ENCODE measurements at regions not wholly inside any gene's neighbourhood (a gene's known extent, or its start where the extent isn't known, plus 50 kb on each side); places are given as distances from the start of the nearest gene placed in this dataset.

DNA sequence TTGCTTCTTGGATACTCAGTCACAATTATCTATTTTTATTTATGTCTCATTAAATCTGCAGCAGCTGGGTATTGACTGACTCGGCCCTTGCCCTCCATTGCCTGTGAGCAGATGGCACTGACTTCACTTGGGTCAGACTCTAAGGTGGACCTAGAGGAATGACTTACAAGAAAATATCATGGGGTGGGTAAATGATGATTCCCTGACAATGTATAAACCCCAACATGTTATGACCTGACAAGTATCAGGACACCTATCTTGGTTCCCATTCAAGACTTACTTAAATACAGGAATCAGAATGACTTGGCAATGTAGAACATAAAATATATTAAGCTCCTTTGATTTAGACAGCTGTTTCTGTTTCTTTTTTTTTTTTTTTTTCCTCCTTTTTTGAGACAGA lies 953.5 kb downstream of the CDH11 start:
- Histone ChIP-seq H2BK5ac (ENCODE audit: insufficient read length, low read length) (no peak overlapping the region), H3K4me1 (ENCODE audit: insufficient read depth, low read length) (no peaks in the 10 kb centered on the region), H4K8ac (replicated peaks; ENCODE audit: insufficient read length, low read depth, low read length) (no peak overlapping the region), H3K9ac (ENCODE audit: extremely low read depth, insufficient read length, low read length) (no peak overlapping the region), H3K9me3 (ENCODE audit: control insufficient read depth, low read depth, low read length) (no peaks in the 10 kb centered on the region), H3T11ph (ENCODE audit: low read length) (no peak overlapping the region), H3K79me2 (ENCODE audit: insufficient read depth, low read length) (no peaks in the 10 kb centered on the region), H4K91ac (ENCODE audit: insufficient read length, low read depth, low read length) (no peak overlapping the region), H3K23me2 (ENCODE audit: insufficient read length, low read depth, low read length, poor library complexity, severe bottlenecking) (no peaks in the 10 kb centered on the region), H2AFZ (ENCODE audit: low read length) (no peak overlapping the region), H2BK12ac (ENCODE audit: insufficient read length, low read depth, low read length) (no peak overlapping the region), H3K27me3 (ENCODE audit: insufficient read depth, low read length) (no peaks in the 10 kb centered on the region), H2BK15ac (ENCODE audit: low read depth, low read length) (no peak overlapping the region), H2AK5ac (ENCODE audit: insufficient read length, low read length) (no peak overlapping the region), H3K4ac (ENCODE audit: low read depth, low read length) (no peak overlapping the region), H3K23ac (ENCODE audit: insufficient read length, low read depth, low read length) (no peak overlapping the region), H3K4me2 (ENCODE audit: insufficient read depth, insufficient read length, low read length) (no peak overlapping the region), H2BK20ac (ENCODE audit: low read depth, low read length, poor library complexity, severe bottlenecking) (no peak overlapping the region), H2BK120ac (ENCODE audit: low read depth, low read length, poor library complexity, severe bottlenecking) (no peak overlapping the region), H4K5ac (ENCODE audit: insufficient read length, low read depth, low read length) (no peak overlapping the region), H3K18ac (ENCODE audit: insufficient read length, low read depth, low read length) (no peak overlapping the region), H3K79me1 (ENCODE audit: insufficient read depth, low read depth, low read length, poor library complexity, severe bottlenecking) (no peaks in the 10 kb centered on the region), H4K20me1 (ENCODE audit: control insufficient read depth, insufficient read depth, insufficient read length) (no peaks in the 10 kb centered on the region), H3K14ac (ENCODE audit: insufficient read depth, low read length) (no peak overlapping the region), H3K27ac (ENCODE audit: insufficient read length, low read depth, low read length) (no peak overlapping the region), H3K56ac (ENCODE audit: insufficient read length, low read depth, low read length) (no peak overlapping the region)
- no CpG with 5 or more reads among the region's 1 CpG for WGBS (ENCODE audit: extremely low coverage, insufficient read length, low lambda C conversion rate)
- H3K4me3 Mint-ChIP-seq, result no peak overlapping the region
- no peaks in the 10 kb centered on the region for H3K27me3 Mint-ChIP-seq (ENCODE audit: low read depth)
- H3K4me1 Mint-ChIP-seq, result no peaks in the 10 kb centered on the region
- TF ChIP-seq, protein P1, sequence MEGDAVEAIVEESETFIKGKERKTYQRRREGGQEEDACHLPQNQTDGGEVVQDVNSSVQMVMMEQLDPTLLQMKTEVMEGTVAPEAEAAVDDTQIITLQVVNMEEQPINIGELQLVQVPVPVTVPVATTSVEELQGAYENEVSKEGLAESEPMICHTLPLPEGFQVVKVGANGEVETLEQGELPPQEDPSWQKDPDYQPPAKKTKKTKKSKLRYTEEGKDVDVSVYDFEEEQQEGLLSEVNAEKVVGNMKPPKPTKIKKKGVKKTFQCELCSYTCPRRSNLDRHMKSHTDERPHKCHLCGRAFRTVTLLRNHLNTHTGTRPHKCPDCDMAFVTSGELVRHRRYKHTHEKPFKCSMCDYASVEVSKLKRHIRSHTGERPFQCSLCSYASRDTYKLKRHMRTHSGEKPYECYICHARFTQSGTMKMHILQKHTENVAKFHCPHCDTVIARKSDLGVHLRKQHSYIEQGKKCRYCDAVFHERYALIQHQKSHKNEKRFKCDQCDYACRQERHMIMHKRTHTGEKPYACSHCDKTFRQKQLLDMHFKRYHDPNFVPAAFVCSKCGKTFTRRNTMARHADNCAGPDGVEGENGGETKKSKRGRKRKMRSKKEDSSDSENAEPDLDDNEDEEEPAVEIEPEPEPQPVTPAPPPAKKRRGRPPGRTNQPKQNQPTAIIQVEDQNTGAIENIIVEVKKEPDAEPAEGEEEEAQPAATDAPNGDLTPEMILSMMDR (conservative IDR thresholded peaks at IDR 0.05), result no peak
- H3K27ac Mint-ChIP-seq, result no peak overlapping the region
- no peaks in the 10 kb centered on the region for H3K9me3 Mint-ChIP-seq
- no peak for DNase-seq
- no peaks in the 10 kb centered on the region; a peak in 1 of 7 replicates for H3K36me3 Mint-ChIP-seq (ENCODE audit: insufficient read depth in 1 of 3, low read depth in 3 of 3)

Measured in H9 (cell line).